ENCODE measurements at regions not wholly inside any gene's neighbourhood (a gene's known extent, or its start where the extent isn't known, plus 50 kb on each side); places are given as distances from the start of the nearest gene placed in this dataset.

- Mint-ChIP-seq H3K36me3 (ENCODE audit: insufficient read depth) (no peaks in the 10 kb centered on the region), H3K4me3 (no peak overlapping the region), H3K4me1 (ENCODE audit: low read depth in 2 of 2) (peaks cover 5 to 7% of the 10 kb centered on the region in 2 donors), H3K27me3 (peaks cover 0 to 18% of the 10 kb centered on the region in 2 donors), H3K27ac (no peak overlapping the region), H3K9me3 (no peaks in the 10 kb centered on the region)
- DNase-seq, result no peak
- no peak for ATAC-seq (replicated peaks)
Measured at GRCh38 chr12:105931762-105932570, 206.8 kb downstream of the NUAK1 start.

GRCh38 chr12:105933671-105934665, 204.8 kb downstream of the NUAK1 start:
- Mint-ChIP-seq H3K27me3 (peaks cover 0 to 18% of the 10 kb centered on the region in 2 donors), H3K36me3 (ENCODE audit: insufficient read depth) (no peaks in the 10 kb centered on the region), H3K4me1 (ENCODE audit: low read depth in 2 of 2) (peaks cover 7 to 8% of the 10 kb centered on the region in 2 donors), H3K9me3 (no peaks in the 10 kb centered on the region), H3K27ac (no peak overlapping the region), H3K4me3 (no peak overlapping the region)
- DNase-seq (no peak), ATAC-seq (replicated peaks) (no peak)

DNA sequence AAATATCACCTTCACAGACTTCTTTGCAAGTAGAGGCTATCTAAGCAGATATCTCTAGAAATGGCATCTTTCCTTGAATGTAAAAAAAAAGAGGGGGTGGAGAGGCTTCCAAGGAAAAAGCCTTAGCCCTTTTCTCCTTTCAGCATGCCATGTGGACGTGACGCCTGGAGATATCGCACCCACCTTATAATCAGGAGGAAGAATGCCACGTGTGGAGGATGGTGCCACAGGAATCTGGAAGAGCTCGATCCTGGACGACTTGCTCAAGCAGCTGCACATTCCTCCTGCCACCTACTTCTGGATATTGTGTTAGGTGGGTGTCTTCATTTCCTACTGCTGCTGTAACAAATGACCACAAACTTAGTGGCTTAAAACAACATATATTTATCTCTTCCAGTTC, 203.6 kb downstream of the NUAK1 start:
- Mint-ChIP-seq H3K27ac (peak overlapping the region in 1 of 2 donors; percentile 86), H3K27me3 (peaks cover 0 to 18% of the 10 kb centered on the region in 2 donors), H3K4me1 (ENCODE audit: low read depth in 2 of 2) (peaks cover 7 to 8% of the 10 kb centered on the region in 2 donors), H3K36me3 (ENCODE audit: insufficient read depth) (no peaks in the 10 kb centered on the region), H3K9me3 (no peaks in the 10 kb centered on the region), H3K4me3 (no peak overlapping the region)
- ATAC-seq (replicated peaks) (no peak), DNase-seq (no peak)

DNA sequence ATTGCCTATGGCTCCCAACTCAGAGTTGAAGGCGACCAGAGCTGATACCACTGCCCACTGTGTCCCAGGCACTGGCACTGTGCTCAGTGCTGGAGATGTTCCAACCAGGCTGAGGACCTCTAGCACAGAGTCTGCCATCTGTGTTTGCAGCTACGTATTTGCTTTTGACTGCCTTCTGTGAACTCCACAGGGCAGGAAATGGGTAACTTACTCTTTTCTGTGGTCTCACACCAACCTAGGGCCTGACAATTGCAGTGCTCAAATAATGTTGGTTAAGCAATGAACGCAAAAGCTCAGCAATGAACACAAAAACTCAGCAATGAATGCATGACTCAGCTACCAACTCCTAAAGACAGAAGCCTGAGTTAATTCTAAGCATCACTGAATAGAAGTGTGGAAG, 202.8 kb downstream of the NUAK1 start:
- ATAC-seq (replicated peaks), result peak; percentile 83
- Mint-ChIP-seq H3K27ac (peak overlapping the region in 1 of 2 donors; percentile 86), H3K27me3 (peaks cover 0 to 18% of the 10 kb centered on the region in 2 donors), H3K4me1 (ENCODE audit: low read depth in 2 of 2) (peaks cover 7 to 8% of the 10 kb centered on the region in 2 donors), H3K4me3 (peak overlapping the region in 1 of 2 donors; percentile 15), H3K36me3 (ENCODE audit: insufficient read depth) (no peaks in the 10 kb centered on the region), H3K9me3 (no peaks in the 10 kb centered on the region)
- DNase-seq, result peak in 1 of 3 experiments; percentile 11

DNA sequence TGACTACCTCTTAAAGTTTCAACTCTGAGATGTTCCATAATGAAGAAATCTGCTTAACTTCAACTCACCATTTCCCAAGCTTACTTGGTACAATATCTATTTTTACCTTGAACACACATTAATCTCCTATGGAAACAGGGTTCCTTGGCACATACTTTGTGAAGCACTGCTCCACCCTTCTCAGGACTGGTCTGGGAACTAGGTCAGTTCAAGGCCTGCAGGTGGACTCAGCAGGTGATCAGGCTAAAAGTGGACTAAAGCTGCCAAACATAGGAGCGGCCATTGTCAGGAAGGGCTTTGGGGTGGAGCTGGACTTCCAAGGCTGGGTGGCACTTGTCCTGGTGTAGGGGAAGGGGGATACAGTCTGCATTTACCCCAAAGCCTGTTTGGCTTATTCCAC, 202.3 kb downstream of the NUAK1 start:
- H3K27me3 Mint-ChIP-seq, result peaks cover 0 to 18% of the 10 kb centered on the region in 2 donors
- peak overlapping the region in 1 of 2 donors; percentile 18 for H3K27ac Mint-ChIP-seq
- H3K4me3 Mint-ChIP-seq, result no peak overlapping the region
- peaks cover 7 to 8% of the 10 kb centered on the region in 2 donors for H3K4me1 Mint-ChIP-seq (ENCODE audit: low read depth in 2 of 2)
- DNase-seq (no peak), ATAC-seq (replicated peaks) (no peak)
- no peaks in the 10 kb centered on the region for H3K36me3 Mint-ChIP-seq (ENCODE audit: insufficient read depth)
- no peaks in the 10 kb centered on the region for H3K9me3 Mint-ChIP-seq

GRCh38 chr12:105937009-105937408, 201.7 kb downstream of the NUAK1 start:
- Mint-ChIP-seq H3K4me3 (no peak overlapping the region), H3K4me1 (ENCODE audit: low read depth in 2 of 2) (peaks cover 7 to 8% of the 10 kb centered on the region in 2 donors), H3K27me3 (peaks cover 0 to 18% of the 10 kb centered on the region in 2 donors), H3K9me3 (no peaks in the 10 kb centered on the region), H3K27ac (peak overlapping the region in 1 of 2 donors; percentile 55), H3K36me3 (ENCODE audit: insufficient read depth) (no peaks in the 10 kb centered on the region)
- ATAC-seq (replicated peaks) (no peak), DNase-seq (no peak)

DNA sequence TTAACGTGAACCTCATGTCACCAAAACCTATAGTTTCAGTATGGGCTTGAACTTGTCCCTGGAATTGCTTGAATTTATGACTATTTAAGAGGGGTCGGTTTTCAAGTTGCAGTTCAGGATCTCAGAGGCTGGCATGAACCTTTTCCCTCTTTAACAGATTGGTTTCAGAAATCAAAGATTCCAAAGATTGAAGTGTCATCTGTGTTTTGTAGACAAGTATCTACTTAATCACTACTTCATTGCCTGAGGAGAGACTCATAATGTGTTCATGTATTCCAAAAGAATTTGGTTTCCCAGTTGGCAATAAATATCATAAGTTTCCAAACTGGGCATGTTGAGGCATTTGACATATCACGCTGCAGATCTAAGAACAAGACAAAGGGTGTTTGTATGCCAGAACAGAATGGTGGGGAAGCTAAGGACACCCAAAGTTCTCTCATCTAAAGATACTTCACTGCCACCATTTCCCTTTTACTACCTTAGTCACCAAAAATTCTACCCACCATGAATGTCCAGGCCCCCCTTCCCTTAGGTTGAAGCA, 199.5 kb downstream of the NUAK1 start:
- Mint-ChIP-seq H3K9me3 (peaks cover 0 to 2% of the 10 kb centered on the region in 2 donors), H3K4me1 (ENCODE audit: low read depth in 2 of 2) (peaks cover 6 to 8% of the 10 kb centered on the region in 2 donors), H3K4me3 (no peak overlapping the region), H3K27me3 (peaks cover 0 to 22% of the 10 kb centered on the region in 2 donors), H3K36me3 (ENCODE audit: insufficient read depth) (no peaks in the 10 kb centered on the region), H3K27ac (no peak overlapping the region)
- ATAC-seq (replicated peaks), result no peak
- no peak for DNase-seq

DNA sequence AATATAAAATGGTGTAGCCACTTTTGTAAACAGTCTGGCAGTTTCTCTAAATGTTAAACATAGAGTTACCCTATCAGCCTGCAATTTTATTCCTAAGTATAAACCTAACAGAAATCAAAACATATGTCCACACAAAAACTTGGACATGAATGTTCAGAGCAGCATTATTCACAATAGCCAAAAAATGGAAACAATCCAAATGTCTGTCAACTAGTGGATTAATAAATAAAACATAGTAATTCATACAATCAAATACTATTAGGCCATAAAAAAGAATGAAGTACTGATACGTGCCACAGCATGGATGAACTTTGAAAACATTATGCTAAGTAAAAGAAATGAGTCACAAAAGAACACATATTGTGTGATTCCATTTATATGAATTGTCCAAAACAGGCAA, 196.5 kb downstream of the NUAK1 start:
- Mint-ChIP-seq H3K4me1 (ENCODE audit: low read depth in 2 of 2) (peaks cover 0 to under 1% of the 10 kb centered on the region in 2 donors), H3K4me3 (no peak overlapping the region), H3K27ac (no peak overlapping the region), H3K36me3 (ENCODE audit: insufficient read depth) (no peaks in the 10 kb centered on the region), H3K9me3 (peaks cover 0 to 2% of the 10 kb centered on the region in 2 donors), H3K27me3 (peaks cover 0 to 21% of the 10 kb centered on the region in 2 donors)
- DNase-seq, result no peak
- no peak for ATAC-seq (replicated peaks)

DNA sequence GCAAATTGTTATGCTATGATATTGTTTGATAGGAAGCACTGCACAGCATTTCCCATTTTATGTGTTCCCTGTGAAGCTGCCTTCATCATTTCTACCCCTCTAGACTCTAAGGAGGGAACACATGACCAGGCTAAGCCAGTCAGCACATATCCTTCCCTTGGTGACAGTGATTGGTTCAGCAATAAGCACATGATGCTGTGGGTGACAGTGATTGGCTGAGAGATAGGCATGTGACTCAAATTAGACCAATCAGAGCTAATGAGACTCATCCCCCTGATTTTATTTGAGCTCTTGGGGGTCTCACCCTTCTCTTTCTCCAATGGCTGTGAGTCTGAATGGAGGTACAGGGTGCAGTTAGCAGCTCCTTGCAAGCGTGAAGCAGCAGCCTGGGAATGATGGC, 195.2 kb downstream of the NUAK1 start:
- Mint-ChIP-seq H3K4me1 (ENCODE audit: low read depth in 2 of 2) (no peaks in the 10 kb centered on the region), H3K4me3 (no peak overlapping the region), H3K27ac (no peak overlapping the region), H3K9me3 (peaks cover 0 to 2% of the 10 kb centered on the region in 2 donors), H3K27me3 (peaks cover 0 to 23% of the 10 kb centered on the region in 2 donors), H3K36me3 (ENCODE audit: insufficient read depth) (no peaks in the 10 kb centered on the region)
- DNase-seq (no peak), ATAC-seq (replicated peaks) (no peak)

- ATAC-seq (replicated peaks) (no peak), DNase-seq (no peak)
- Mint-ChIP-seq H3K27me3 (peaks cover 0 to 34% of the 10 kb centered on the region in 2 donors), H3K4me3 (no peak overlapping the region), H3K27ac (no peak overlapping the region), H3K4me1 (ENCODE audit: low read depth in 2 of 2) (no peaks in the 10 kb centered on the region), H3K36me3 (ENCODE audit: insufficient read depth) (no peaks in the 10 kb centered on the region), H3K9me3 (peaks cover 0 to 2% of the 10 kb centered on the region in 2 donors)
Measured at GRCh38 chr12:105944628-105945027, 194.1 kb downstream of the NUAK1 start.

GRCh38 chr12:105945880-105946279, 192.9 kb downstream of the NUAK1 start:
- Mint-ChIP-seq H3K9me3 (peaks cover 0 to 2% of the 10 kb centered on the region in 2 donors), H3K36me3 (ENCODE audit: insufficient read depth) (no peaks in the 10 kb centered on the region), H3K27me3 (peaks cover 0 to 35% of the 10 kb centered on the region in 2 donors), H3K4me3 (no peak overlapping the region), H3K27ac (no peak overlapping the region), H3K4me1 (ENCODE audit: low read depth in 2 of 2) (no peaks in the 10 kb centered on the region)
- DNase-seq (no peak), ATAC-seq (replicated peaks) (no peak)

DNA sequence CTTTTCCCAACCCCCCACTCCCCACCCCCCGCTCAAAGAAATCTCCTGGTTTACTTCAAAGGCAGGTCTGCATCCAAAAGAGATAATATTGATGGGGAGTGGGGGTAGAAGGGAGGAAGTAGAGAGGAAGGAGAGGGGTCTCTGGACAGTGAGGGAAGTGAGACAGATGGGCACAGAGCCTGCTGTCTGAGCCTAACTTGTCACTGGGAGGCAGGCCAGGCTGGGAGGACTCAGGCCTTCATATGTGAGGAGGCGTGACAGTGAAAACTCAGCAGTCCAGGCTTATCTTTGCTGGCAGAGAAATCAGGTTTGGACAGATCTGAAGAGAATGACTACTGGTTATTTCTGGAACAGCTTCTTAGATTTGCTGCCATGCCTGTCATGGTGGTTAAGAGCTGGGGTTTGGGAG, 192.3 kb downstream of the NUAK1 start:
- Mint-ChIP-seq H3K4me3 (no peak overlapping the region), H3K27me3 (peaks cover 0 to 35% of the 10 kb centered on the region in 2 donors), H3K27ac (no peak overlapping the region), H3K9me3 (peaks cover 0 to 2% of the 10 kb centered on the region in 2 donors), H3K36me3 (ENCODE audit: insufficient read depth) (no peaks in the 10 kb centered on the region), H3K4me1 (ENCODE audit: low read depth in 2 of 2) (no peaks in the 10 kb centered on the region)
- DNase-seq (no peak), ATAC-seq (replicated peaks) (no peak)

DNA sequence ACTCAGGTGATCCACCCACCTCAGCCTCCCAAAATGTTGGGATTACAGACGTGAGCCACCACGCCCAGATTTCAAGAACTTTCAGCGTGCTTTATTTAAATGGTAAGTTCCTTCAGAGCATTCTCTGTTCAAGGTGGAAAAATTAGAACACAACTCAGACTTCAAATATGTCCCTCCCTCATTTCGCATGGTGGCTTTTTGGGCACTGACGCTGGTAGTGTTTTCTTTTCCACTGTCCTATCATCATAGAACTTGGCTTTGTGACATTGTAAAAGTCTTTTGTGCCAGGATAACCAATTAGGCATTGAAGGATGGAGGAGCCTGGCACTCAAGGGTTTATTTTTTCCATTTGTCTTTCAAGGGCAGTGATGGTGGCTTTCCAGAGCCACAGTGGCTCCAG, 190.8 kb downstream of the NUAK1 start:
- Mint-ChIP-seq H3K27ac (no peak overlapping the region), H3K4me1 (ENCODE audit: low read depth in 2 of 2) (peaks cover 0 to 3% of the 10 kb centered on the region in 2 donors), H3K36me3 (ENCODE audit: insufficient read depth) (no peaks in the 10 kb centered on the region), H3K4me3 (no peak overlapping the region), H3K27me3 (peaks cover 0 to 35% of the 10 kb centered on the region in 2 donors), H3K9me3 (peaks cover 0 to 2% of the 10 kb centered on the region in 2 donors)
- DNase-seq (no peak), ATAC-seq (replicated peaks) (no peak)

Measured in effector memory CD8-positive, alpha-beta T cell (primary cell).